GM12878 (cell line): ENCODE measurements at regions not wholly inside any gene's neighbourhood (a gene's known extent, or its start where the extent isn't known, plus 50 kb on each side); places are given as distances from the start of the nearest gene placed in this dataset.

ENCODE experiments used
- ATAC-seq: fragments of 200-7000 bp; cut with Tn5 transposase; 3 replicates; pipeline ENCODE4 v1.9.1; 2020; ENCODE audit warnings: mild to moderate bottlenecking, moderate library complexity
- BruUV-seq: library from RNA; stranded (reverse); fragments of 400-500 nt; replicated peaks from 2 replicates; lab custom pipeline; 2021; lab: Mats Ljungman, UMichigan
- CTCF ChIA-PET: fragments of 300-600 bp; sonication (Branson Sonifier 250); formaldehyde crosslinking; extraction: SDS; loops from one replicate; lab custom pipeline; 2021; ENCODE audit warnings: inconsistent platforms; lab: Yijun Ruan, JAX
- POLR2A ChIA-PET: fragments of 350-600 bp; formaldehyde crosslinking; extraction: SDS; loops from one replicate; lab custom pipeline; 2021; ENCODE audit warnings: inconsistent platforms; lab: Charles Lee
- RAD21 ChIA-PET: fragments of 300-600 bp; sonication (Branson Sonifier 250); formaldehyde crosslinking; loops from one replicate; lab custom pipeline; 2023; ENCODE audit warnings: antibody characterized with exemption; ENCODE audit not compliant: unreplicated experiment; lab: Charles Lee
- SMC1A ChIA-PET: fragments of 300-600 bp; sonication (Branson Sonifier 250); formaldehyde crosslinking; loops from one replicate; lab custom pipeline; 2023; ENCODE audit not compliant: unreplicated experiment, uncharacterized antibody; lab: Charles Lee
- DNase-seq: peaks from one replicate; pipeline ENCODE4 v3.0.0-alpha.2; 2011; ENCODE audit warnings: low read depth, low spot score
- FAIRE-seq: peaks from 3 replicates; lab custom pipeline; 2011; peaks lifted over from hg19 to GRCh38; lab: Jason Lieb, UNC
- H2AFZ ChIP-seq: 2 replicates; pipeline ENCODE4 v1.6.0; 2011; ENCODE audit warnings: low read depth, low read length, control low read depth; ENCODE audit not compliant: control insufficient read depth
- H3K27ac ChIP-seq: 2 replicates; pipeline ENCODE4 v1.5.1; 2011; ENCODE audit warnings: control low read depth; ENCODE audit not compliant: control insufficient read depth, insufficient read depth
- H3K27me3 ChIP-seq, 2 experiments: replicated peaks in 1 of 2; 2 replicates each; pipeline versions ENCODE4 v1.6.0 to v1.6.1; 2011; ENCODE audit warnings: low read length in 1 of 2; ENCODE audit not compliant: control insufficient read depth in 2 of 2, insufficient read depth in 2 of 2
- H3K36me3 ChIP-seq, 2 experiments: 2 replicates each; pipeline ENCODE4 v1.5.1; 2011; ENCODE audit warnings: low read length in 1 of 2; ENCODE audit not compliant: control insufficient read depth in 2 of 2, insufficient read depth in 2 of 2
- H3K4me1 ChIP-seq: 2 replicates; pipeline ENCODE4 v1.6.1; 2011; ENCODE audit warnings: mild to moderate bottlenecking, low read length, moderate library complexity, mixed read lengths; ENCODE audit not compliant: control insufficient read depth, insufficient read depth
- H3K4me2 ChIP-seq: 2 replicates; pipeline ENCODE4 v1.6.0; 2011; ENCODE audit warnings: control low read depth; ENCODE audit not compliant: control insufficient read depth, insufficient read depth
- H3K4me3 ChIP-seq: fragments of 200-600 bp; sonication (generic); 2 replicates; pipeline ENCODE4 v1.5.1; 2016
- H3K79me2 ChIP-seq: 2 replicates; pipeline ENCODE4 v1.6.0; 2011; ENCODE audit warnings: low read length; ENCODE audit not compliant: control insufficient read depth, insufficient read depth
- H3K9ac ChIP-seq: 2 replicates; pipeline ENCODE4 v1.8.0; 2011; ENCODE audit warnings: low read length, control low read depth, mixed read lengths; ENCODE audit not compliant: control insufficient read depth, insufficient read depth
- H3K9me3 ChIP-seq: replicated peaks from 3 replicates; pipeline ENCODE4 v1.5.1; 2011; ENCODE audit warnings: mild to moderate bottlenecking, low read length; ENCODE audit not compliant: control insufficient read depth, insufficient read depth
- H4K20me1 ChIP-seq: 2 replicates; pipeline ENCODE4 v1.6.0; 2011; ENCODE audit not compliant: control insufficient read depth, insufficient read depth
- ASH2L ChIP-seq: fragments of 300-600, 200-600 bp; sonication (generic); IDR thresholded peaks from 2 replicates; pipeline ENCODE4 v1.6.1; 2017; ENCODE audit warnings: low read depth, mild to moderate bottlenecking, borderline replicate concordance
- BRCA1 ChIP-seq: IDR thresholded peaks from 2 replicates; pipeline ENCODE4 v1.6.1; 2011; ENCODE audit warnings: low read depth, low read length, improper control_type of control experiment
- CBX3 ChIP-seq: fragments of 200-600 bp; sonication (generic); IDR thresholded peaks from 2 replicates; pipeline ENCODE4 v1.6.1; 2016; ENCODE audit warnings: low read depth, borderline replicate concordance
- CEBPZ ChIP-seq: fragments of 150-350 bp; IDR thresholded peaks from 2 replicates; pipeline ENCODE4 v1.6.1; 2016; ENCODE audit warnings: low read depth, low read length
- CHD4 ChIP-seq: fragments of 200-600 bp; sonication (generic); IDR thresholded peaks from 2 replicates; pipeline ENCODE4 v1.6.1; 2016; ENCODE audit warnings: mild to moderate bottlenecking
- ESRRA ChIP-seq: IDR thresholded peaks from 2 replicates; pipeline ENCODE4 v1.6.1; 2012; ENCODE audit warnings: mild to moderate bottlenecking, low read length, improper control_type of control experiment
- EZH2 ChIP-seq: IDR thresholded peaks from 2 replicates; pipeline ENCODE4 v1.6.1; 2012; ENCODE audit warnings: low read depth, mild to moderate bottlenecking, control low read depth, inconsistent platforms, low read length, borderline replicate concordance; ENCODE audit not compliant: control insufficient read depth
- HDGF ChIP-seq: fragments of 450-650 bp; IDR thresholded peaks from 2 replicates; pipeline ENCODE4 v1.6.1; 2016; ENCODE audit warnings: antibody characterized with exemption
- IKZF2 ChIP-seq, 2 experiments: fragments of 450-650 bp; IDR thresholded peaks; 2 replicates each; pipeline ENCODE4 v1.6.1; 2017; ENCODE audit warnings: mild to moderate bottlenecking in 2 of 2, moderate library complexity in 2 of 2
- KAT2A ChIP-seq: conservative IDR thresholded peaks from 2 replicates; pipeline ENCODE4 v1.6.1; 2011; ENCODE audit warnings: low read depth, low read length; ENCODE audit not compliant: control insufficient read depth
- NFYA ChIP-seq: IDR thresholded peaks from 2 replicates; pipeline ENCODE4 v1.6.1; 2011; ENCODE audit warnings: low read depth, mild to moderate bottlenecking, low read length, improper control_type of control experiment, borderline replicate concordance
- NKRF ChIP-seq: fragments of 450-650 bp; conservative IDR thresholded peaks from 2 replicates; pipeline ENCODE4 v1.6.1; 2017; ENCODE audit warnings: mild to moderate bottlenecking, moderate library complexity
- POLR2AphosphoS2 ChIP-seq: IDR thresholded peaks from 2 replicates; pipeline ENCODE4 v1.6.1; 2011; ENCODE audit warnings: low read depth, mild to moderate bottlenecking, low read length, improper control_type of control experiment, moderate library complexity
- SRF ChIP-seq, 2 experiments: IDR thresholded peaks; 2 replicates each; pipeline ENCODE4 v1.6.1; 2011; ENCODE audit warnings: low read depth in 2 of 2, low read length in 2 of 2, mild to moderate bottlenecking in 1 of 2, moderate library complexity in 1 of 2
- TARDBP ChIP-seq: IDR thresholded peaks from 2 replicates; pipeline ENCODE4 v1.6.1; 2016; ENCODE audit warnings: borderline replicate concordance
- ZBTB40 ChIP-seq: fragments of 450-650 bp; IDR thresholded peaks from 2 replicates; pipeline ENCODE4 v1.6.1; 2016; ENCODE audit warnings: mild to moderate bottlenecking, moderate library complexity, borderline replicate concordance
- WGBS: methylation state at CpG from one replicate; pipeline ENCODE4 v1.1.6; 2016; ENCODE audit warnings: low lambda C conversion rate; ENCODE audit not compliant: insufficient replicate concordance, insufficient coverage; ENCODE audit errors: missing lambda C conversion rate; 5-methylcytosine and 5-hydroxymethylcytosine counted together
- in situ Hi-C: fragments of 300-500 bp; cut with MboI; formaldehyde crosslinking; loops from 9 replicates; pipeline ENCODE4 v1.14.3; 2018; ENCODE audit warnings: mixed read lengths
- intact Hi-C: fragments of 100-400 bp; cut with micrococcal nuclease; formaldehyde crosslinking; loops from one replicate; pipeline ENCODE4 v1.14.2; 2022; ENCODE audit not compliant: unreplicated experiment

- ChIA-PET RAD21 (no interaction called here), CTCF (no interaction called here), POLR2A (no interaction called here), SMC1A (no interaction called here)
- Histone ChIP-seq H3K4me2 (no peak overlapping the region), H4K20me1 (no peaks in the 10 kb centered on the region), H3K9me3 (no peaks in the 10 kb centered on the region; the same call in 2 of the 3 replicates), H3K4me3 (no peak overlapping the region), H3K27ac (no peak overlapping the region), H3K79me2 (no peaks in the 10 kb centered on the region), H3K27me3 (no peaks in the 10 kb centered on the region), H3K9ac (no peak overlapping the region), H3K4me1 (no peaks in the 10 kb centered on the region), H3K36me3 (no peaks in the 10 kb centered on the region), H2AFZ (no peak overlapping the region)
- intact Hi-C loops: no loop called here
- in situ Hi-C loops: no loop called here
- no peak for FAIRE-seq
- WGBS: 25% methylated on average over 15 of the region's 15 CpGs
- no TSS peak for BruUV-seq
- no peak for ATAC-seq
- no peak for DNase-seq
- TF ChIP-seq CEBPZ (no peak), TARDBP (no peak), NKRF (no peak), EZH2 (no peak), CBX3 (no peak), CHD4 (no peak), POLR2AphosphoS2 (no peak), ESRRA (no peak), SRF (IDR thresholded peaks at IDR 0.05; ENCODE audit: low read depth in 2 of 2, low read length in 2 of 2) (no peak), BRCA1 (no peak), ZBTB40 (no peak), HDGF (no peak), IKZF2 (IDR thresholded peaks at IDR 0.05) (no peak), KAT2A (no peak), ASH2L (no peak), NFYA (no peak)
These were observed 92.9 kb upstream of the TBX3 start for GRCh38 chr12:114776731-114777442.
